ENCODE measurements at regions not wholly inside any gene's neighbourhood (a gene's known extent, or its start where the extent isn't known, plus 50 kb on each side); places are given as distances from the start of the nearest gene placed in this dataset.

DNA sequence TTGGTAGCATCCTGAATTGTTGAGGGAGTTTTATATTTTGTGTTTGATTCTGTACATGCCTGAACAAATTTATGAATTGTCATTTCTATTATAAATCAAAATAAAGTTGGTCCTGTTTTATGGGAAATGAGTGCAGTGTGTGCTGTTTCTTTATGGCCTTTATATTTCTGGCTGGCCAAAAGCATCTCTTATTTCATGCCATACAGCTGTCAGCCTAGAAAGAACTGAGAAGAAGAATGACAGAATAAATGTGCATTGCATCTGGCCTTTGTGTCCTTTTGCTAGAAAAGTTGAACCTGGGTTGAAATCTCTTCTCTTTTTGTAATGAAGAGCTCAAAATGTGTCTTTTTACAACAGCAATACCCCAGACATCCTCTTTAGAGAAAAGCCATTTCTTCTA lies 474.7 kb upstream of the LRATD1 start:
- intact Hi-C loops (cut with micrococcal nuclease; ENCODE audit: unreplicated experiment) = no loop called here
- no peak overlapping the region for H3K4me2 ChIP-seq (ENCODE audit: low read length)
- TF ChIP-seq EZH2phosphoT487 (IDR thresholded peaks at IDR 0.05; ENCODE audit: borderline replicate concordance, low read depth, low read length) = no peak
- TF ChIP-seq, protein P1, sequence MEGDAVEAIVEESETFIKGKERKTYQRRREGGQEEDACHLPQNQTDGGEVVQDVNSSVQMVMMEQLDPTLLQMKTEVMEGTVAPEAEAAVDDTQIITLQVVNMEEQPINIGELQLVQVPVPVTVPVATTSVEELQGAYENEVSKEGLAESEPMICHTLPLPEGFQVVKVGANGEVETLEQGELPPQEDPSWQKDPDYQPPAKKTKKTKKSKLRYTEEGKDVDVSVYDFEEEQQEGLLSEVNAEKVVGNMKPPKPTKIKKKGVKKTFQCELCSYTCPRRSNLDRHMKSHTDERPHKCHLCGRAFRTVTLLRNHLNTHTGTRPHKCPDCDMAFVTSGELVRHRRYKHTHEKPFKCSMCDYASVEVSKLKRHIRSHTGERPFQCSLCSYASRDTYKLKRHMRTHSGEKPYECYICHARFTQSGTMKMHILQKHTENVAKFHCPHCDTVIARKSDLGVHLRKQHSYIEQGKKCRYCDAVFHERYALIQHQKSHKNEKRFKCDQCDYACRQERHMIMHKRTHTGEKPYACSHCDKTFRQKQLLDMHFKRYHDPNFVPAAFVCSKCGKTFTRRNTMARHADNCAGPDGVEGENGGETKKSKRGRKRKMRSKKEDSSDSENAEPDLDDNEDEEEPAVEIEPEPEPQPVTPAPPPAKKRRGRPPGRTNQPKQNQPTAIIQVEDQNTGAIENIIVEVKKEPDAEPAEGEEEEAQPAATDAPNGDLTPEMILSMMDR (conservative IDR thresholded peaks at IDR 0.05; ENCODE audit: low read length) = no peak
- ChIA-PET POLR2A (no interaction called here), CTCF (ENCODE audit: unreplicated experiment) (no interaction called here)
- no peak overlapping the region for H3K4me3 ChIP-seq (ENCODE audit: low read depth, low read length, poor library complexity, severe bottlenecking)
- H3K4me1 ChIP-seq (ENCODE audit: insufficient read depth, low read length, poor library complexity, severe bottlenecking) = no peaks in the 10 kb centered on the region
- no peak overlapping the region for H3K27ac ChIP-seq (ENCODE audit: low read depth, low read length, poor library complexity, severe bottlenecking)
- H2AFZ ChIP-seq (ENCODE audit: low read length) = no peak overlapping the region
- no peak for DNase-seq (ENCODE audit: low spot score)
- no peaks in the 10 kb centered on the region for H3K9me2 ChIP-seq (ENCODE audit: insufficient read depth, low read length)
- no peaks in the 10 kb centered on the region for H3K79me2 ChIP-seq (ENCODE audit: insufficient read depth, low read depth, low read length)
- H4K20me1 ChIP-seq (ENCODE audit: insufficient read depth, low read length) = no peaks in the 10 kb centered on the region
- BruUV-seq (replicated peaks) = no TSS peak
- H3K9me3 ChIP-seq (ENCODE audit: low read length) = no peaks in the 10 kb centered on the region
- no peaks in the 10 kb centered on the region for H3K36me3 ChIP-seq (ENCODE audit: insufficient read depth, low read length)

DNA sequence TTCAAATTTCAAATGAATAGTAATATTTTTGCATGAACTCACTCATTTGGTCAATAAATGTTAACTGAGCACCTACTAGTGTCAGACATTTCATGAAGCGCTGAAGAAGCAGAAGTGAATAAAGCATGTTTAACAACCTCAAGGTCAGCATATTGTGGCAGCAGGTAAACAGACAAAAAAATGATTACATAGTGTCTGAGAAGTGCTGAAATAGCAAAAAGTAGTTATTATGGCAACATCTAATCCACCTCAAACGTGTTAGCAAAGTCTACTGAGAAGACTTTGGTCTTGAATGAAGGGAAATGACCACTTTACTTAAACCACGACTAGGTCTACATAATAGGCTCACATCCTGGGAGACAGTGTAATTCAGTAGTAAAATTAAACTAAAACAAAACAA lies 452.2 kb upstream of the LRATD1 start:
- no TSS peak for BruUV-seq (replicated peaks)
- Histone ChIP-seq H3K79me2 (ENCODE audit: insufficient read depth, low read depth, low read length) (no peaks in the 10 kb centered on the region), H2AFZ (ENCODE audit: low read length) (no peak overlapping the region), H3K4me2 (ENCODE audit: low read length) (no peak overlapping the region), H3K36me3 (ENCODE audit: insufficient read depth, low read length) (no peaks in the 10 kb centered on the region), H3K4me1 (ENCODE audit: insufficient read depth, low read length, poor library complexity, severe bottlenecking) (no peaks in the 10 kb centered on the region), H3K9me2 (ENCODE audit: insufficient read depth, low read length) (no peaks in the 10 kb centered on the region), H4K20me1 (ENCODE audit: insufficient read depth, low read length) (no peaks in the 10 kb centered on the region), H3K4me3 (ENCODE audit: low read depth, low read length, poor library complexity, severe bottlenecking) (no peak overlapping the region), H3K9me3 (ENCODE audit: low read length) (no peaks in the 10 kb centered on the region), H3K27ac (ENCODE audit: low read depth, low read length, poor library complexity, severe bottlenecking) (no peak overlapping the region)
- TF ChIP-seq, protein P1 (conservative IDR thresholded peaks at IDR 0.05; ENCODE audit: low read length) = no peak
- TF ChIP-seq EZH2phosphoT487 (IDR thresholded peaks at IDR 0.05; ENCODE audit: borderline replicate concordance, low read depth, low read length) = no peak
- intact Hi-C loops (cut with micrococcal nuclease; ENCODE audit: unreplicated experiment) = no loop called here
- ChIA-PET POLR2A (no interaction called here), CTCF (ENCODE audit: unreplicated experiment) (no interaction called here)
- no peak for DNase-seq (ENCODE audit: low spot score)

DNA sequence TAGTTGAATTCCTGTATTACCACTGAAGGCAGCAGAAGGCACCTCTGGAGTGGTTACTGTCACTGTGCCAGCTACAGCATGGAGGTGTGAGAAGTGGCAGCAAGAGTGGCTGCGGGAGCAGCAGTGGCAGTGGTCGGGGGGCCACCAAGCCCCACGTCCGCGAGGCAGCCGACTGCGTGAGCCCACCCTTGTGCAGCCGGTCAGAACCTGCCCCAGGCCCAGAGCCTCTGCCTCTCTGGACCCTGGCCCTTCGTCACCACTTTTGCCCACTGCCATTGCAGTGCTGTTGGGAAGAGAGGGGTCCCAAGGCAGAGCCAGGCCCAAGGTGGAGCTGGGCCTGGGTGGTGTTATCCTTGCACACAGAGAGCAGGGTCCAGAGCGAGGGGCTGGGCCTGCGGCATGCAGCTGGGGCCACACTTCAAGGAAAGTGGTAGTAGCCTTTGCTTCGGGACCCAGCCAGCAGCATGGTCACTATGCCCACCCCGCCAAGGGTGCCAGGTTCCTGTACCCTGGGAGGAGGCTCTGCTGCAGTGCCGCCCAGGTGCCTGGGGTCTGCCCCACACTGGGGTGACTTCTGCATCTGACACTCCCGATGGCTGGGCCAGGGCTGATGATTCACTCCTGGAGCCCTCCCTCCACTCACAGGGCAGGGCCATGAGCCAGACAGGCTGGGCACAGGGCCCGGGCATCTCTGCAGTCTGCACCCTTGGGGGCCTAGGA lies 450.1 kb upstream of the LRATD1 start:
- H3K27ac ChIP-seq (ENCODE audit: low read depth, low read length, poor library complexity, severe bottlenecking) = no peak overlapping the region
- POLR2A ChIA-PET = no interaction called here
- H3K9me3 ChIP-seq (ENCODE audit: low read length) = no peaks in the 10 kb centered on the region
- intact Hi-C loops (cut with micrococcal nuclease; ENCODE audit: unreplicated experiment) = no loop called here
- no peaks in the 10 kb centered on the region for H3K9me2 ChIP-seq (ENCODE audit: insufficient read depth, low read length)
- no peak overlapping the region for H3K4me3 ChIP-seq (ENCODE audit: low read depth, low read length, poor library complexity, severe bottlenecking)
- no peaks in the 10 kb centered on the region for H3K79me2 ChIP-seq (ENCODE audit: insufficient read depth, low read depth, low read length)
- TF ChIP-seq, protein P1 (conservative IDR thresholded peaks at IDR 0.05; ENCODE audit: low read length) = no peak
- no peak for TF ChIP-seq EZH2phosphoT487 (IDR thresholded peaks at IDR 0.05; ENCODE audit: borderline replicate concordance, low read depth, low read length)
- no peaks in the 10 kb centered on the region for H3K4me1 ChIP-seq (ENCODE audit: insufficient read depth, low read length, poor library complexity, severe bottlenecking)
- BruUV-seq (replicated peaks) = no TSS peak
- H3K4me2 ChIP-seq (ENCODE audit: low read length) = no peak overlapping the region
- CTCF ChIA-PET (ENCODE audit: unreplicated experiment) = no interaction called here
- DNase-seq (ENCODE audit: low spot score) = no peak
- H2AFZ ChIP-seq (ENCODE audit: low read length) = no peak overlapping the region
- no peaks in the 10 kb centered on the region for H3K36me3 ChIP-seq (ENCODE audit: insufficient read depth, low read length)
- no peaks in the 10 kb centered on the region for H4K20me1 ChIP-seq (ENCODE audit: insufficient read depth, low read length)
